Stimulated activated naive B cell treated with anti-CD40 and anti-IgM and Interleukin-4, amounts not matched to agents 10 μg/mL and 1 μg/mL and 100 μg/mL, for 72 hours (primary cell): ENCODE measurements at regions not wholly inside any gene's neighbourhood (a gene's known extent, or its start where the extent isn't known, plus 50 kb on each side); places are given as distances from the start of the nearest gene placed in this dataset.

Experiments used
- ATAC-seq, 2 donors: fragments of 150-1000 bp; cut with Tn5 transposase; replicated peaks; 2 replicates each; pipeline ENCODE4 v1.10.0; 2021; ENCODE audit warnings: moderate library complexity in 1 of 2
- DNase-seq: peaks from one replicate; pipeline ENCODE4 v3.0.0; 2021
- H3K27ac Mint-ChIP-seq: one replicate; pipeline ENCODE4 v1.8.0; 2022; ENCODE audit warnings: mild to moderate bottlenecking, mixed read lengths
- H3K27me3 Mint-ChIP-seq, 2 donors: one replicate each; pipeline ENCODE4 v1.8.0; 2022; ENCODE audit warnings: mixed read lengths in 2 of 2
- H3K36me3 Mint-ChIP-seq, 2 donors: one replicate each; pipeline ENCODE4 v1.8.0; 2022; ENCODE audit warnings: mixed read lengths in 2 of 2, mild to moderate bottlenecking in 1 of 2
- H3K4me1 Mint-ChIP-seq, 2 donors: one replicate each; pipeline ENCODE4 v1.8.0; 2022; ENCODE audit warnings: mixed read lengths in 2 of 2, mild to moderate bottlenecking in 1 of 2
- H3K4me3 Mint-ChIP-seq, 2 donors: one replicate each; pipeline ENCODE4 v1.8.0; 2022; ENCODE audit warnings: mild to moderate bottlenecking in 2 of 2, mixed read lengths in 2 of 2, moderate library complexity in 1 of 2
- H3K9me3 Mint-ChIP-seq, 2 donors: one replicate each; pipeline ENCODE4 v1.8.0; 2022; ENCODE audit warnings: mixed read lengths in 2 of 2, mild to moderate bottlenecking in 1 of 2

DNA sequence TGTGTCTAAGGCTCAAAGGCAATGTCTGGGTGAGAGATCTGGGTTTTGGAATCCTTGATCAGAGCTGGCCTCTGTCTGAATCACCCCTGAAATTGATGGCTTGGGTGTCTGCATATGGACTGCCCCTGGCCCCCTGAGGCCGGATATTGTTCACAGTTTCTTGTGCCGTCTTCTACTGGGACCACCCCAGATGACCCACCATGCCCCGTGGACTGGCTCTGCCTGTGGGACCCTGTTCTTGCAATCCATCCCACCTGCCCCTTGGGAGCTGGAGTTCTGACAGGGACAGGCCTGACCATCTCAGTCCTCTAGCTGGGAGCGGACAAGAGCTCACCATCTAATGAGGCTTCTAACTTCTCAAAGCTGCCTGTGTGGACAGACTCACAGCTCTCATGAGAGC is 119.9 kb downstream of the FAM43A start:
- Mint-ChIP-seq H3K9me3 (no peaks in the 10 kb centered on the region), H3K4me3 (no peak overlapping the region), H3K27ac (no peak overlapping the region), H3K27me3 (peaks cover 15 to 36% of the 10 kb centered on the region in 2 donors), H3K36me3 (no peaks in the 10 kb centered on the region), H3K4me1 (peaks cover 5 to 6% of the 10 kb centered on the region in 2 donors)
- ATAC-seq (no peak), DNase-seq (no peak)

DNA sequence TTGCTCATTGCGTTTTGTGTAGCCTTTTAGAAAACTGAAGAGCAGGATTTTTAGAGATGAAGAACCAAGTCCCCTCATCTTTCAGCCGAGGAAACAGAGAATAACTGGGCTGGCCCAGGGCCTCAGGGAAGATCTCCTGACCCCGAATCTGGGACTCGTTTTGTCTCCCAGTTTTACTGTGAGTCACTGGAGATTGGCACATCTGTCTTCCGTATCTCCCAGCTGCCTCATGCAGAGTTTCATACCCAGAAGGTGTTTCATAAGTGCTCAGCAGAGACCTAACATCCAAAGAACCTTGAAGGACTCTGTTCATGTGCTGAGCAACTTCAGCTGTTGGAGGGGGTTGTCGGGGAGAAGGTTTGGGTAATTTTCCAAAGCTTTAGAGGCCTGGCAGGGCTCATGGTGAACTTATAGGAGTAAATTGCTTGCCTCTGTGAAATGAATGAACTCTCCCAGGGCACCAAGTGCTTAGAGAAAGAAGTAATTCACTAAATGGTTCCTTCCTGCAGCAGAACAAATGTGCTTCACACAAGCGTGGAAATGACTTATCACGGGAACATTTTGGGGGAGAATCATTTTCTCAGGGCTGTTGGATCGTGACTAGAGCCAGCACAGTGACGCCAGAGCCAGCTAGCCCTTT is 121.4 kb downstream of the FAM43A start:
- Mint-ChIP-seq H3K27ac (no peak overlapping the region), H3K27me3 (peaks cover 15 to 34% of the 10 kb centered on the region in 2 donors)

DNA sequence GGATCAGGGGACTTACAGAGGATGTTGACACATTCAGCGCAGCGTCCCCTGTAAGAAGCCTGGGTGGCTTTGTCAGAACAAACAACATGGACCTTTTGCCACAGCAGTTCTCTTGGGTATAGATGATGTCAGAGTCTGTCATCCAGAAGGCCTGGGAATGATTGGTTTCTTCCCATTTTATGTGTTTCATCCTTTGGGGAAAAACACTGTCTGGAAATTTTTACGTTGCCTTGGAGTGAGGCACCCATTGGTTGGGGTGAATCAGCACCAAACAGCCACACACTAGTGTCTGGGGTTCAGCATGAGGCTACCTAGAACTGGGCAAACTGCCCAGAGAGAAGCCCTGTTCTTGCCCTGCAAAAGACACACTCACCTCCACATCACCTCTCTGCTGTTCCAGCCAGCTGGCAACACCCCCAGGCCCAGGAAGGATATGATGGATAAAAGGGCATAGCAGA is 123.0 kb downstream of the FAM43A start:
- peaks cover 13 to 22% of the 10 kb centered on the region in 2 donors for H3K27me3 Mint-ChIP-seq
- ATAC-seq (no peak), DNase-seq (no peak)
- no peaks in the 10 kb centered on the region for H3K9me3 Mint-ChIP-seq
- H3K4me1 Mint-ChIP-seq = peaks cover 6 to 12% of the 10 kb centered on the region in 2 donors
- no peaks in the 10 kb centered on the region for H3K36me3 Mint-ChIP-seq
- H3K4me3 Mint-ChIP-seq = no peak overlapping the region
- H3K27ac Mint-ChIP-seq = no peak overlapping the region

More for the DNA sequence above, 121.4 kb downstream of the FAM43A start:
- H3K4me3 Mint-ChIP-seq = no peak overlapping the region
- H3K9me3 Mint-ChIP-seq = no peaks in the 10 kb centered on the region
- peaks cover 6 to 12% of the 10 kb centered on the region in 2 donors for H3K4me1 Mint-ChIP-seq
- no peaks in the 10 kb centered on the region for H3K36me3 Mint-ChIP-seq
- ATAC-seq (no peak), DNase-seq (no peak)

DNA sequence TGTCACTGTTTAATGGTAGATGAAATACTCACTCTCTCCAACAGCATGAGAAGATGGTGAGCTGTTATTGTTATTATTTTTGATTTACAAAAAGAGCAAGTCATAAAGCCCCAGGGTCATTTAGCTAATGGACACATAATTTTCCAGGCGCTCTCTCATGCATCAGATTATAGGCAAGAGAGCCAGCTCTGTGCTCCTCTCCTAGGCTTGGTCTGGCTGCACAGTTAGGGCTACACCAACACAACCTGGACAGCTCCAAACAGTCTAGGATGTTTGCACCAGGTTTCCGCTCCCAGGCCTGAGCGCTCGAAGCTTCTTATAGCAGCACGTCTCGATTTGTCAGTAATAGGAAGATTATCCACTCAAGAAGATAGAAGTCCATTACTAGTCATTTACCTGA is 123.7 kb downstream of the FAM43A start:
- peaks cover 8 to 15% of the 10 kb centered on the region in 2 donors for H3K27me3 Mint-ChIP-seq
- DNase-seq = no peak

DNA sequence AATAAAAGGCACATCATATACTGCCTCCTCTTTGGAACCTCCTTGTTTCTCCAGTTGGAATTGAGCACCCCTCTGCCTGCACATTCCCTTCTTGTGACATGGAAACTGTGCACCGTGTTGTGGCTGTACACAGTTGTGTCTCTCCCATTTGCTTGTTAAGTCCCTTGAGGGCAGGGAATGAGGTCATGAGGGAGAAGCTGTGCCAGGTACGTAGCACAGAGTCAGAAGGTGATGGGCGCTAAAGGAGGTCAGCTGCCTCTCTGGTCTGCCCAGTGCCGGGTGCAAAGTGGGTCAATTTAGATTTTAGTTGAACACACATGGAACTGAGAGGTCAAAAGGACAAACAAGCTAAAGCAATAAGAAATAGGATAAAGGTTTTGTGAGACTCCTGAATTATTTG is 124.4 kb downstream of the FAM43A start:
- Mint-ChIP-seq H3K9me3 (no peaks in the 10 kb centered on the region), H3K4me3 (no peak overlapping the region), H3K36me3 (no peaks in the 10 kb centered on the region), H3K4me1 (peaks cover 6 to 12% of the 10 kb centered on the region in 2 donors), H3K27me3 (peaks cover 6 to 12% of the 10 kb centered on the region in 2 donors), H3K27ac (no peak overlapping the region)
- no peak for ATAC-seq
- no peak for DNase-seq

More for the DNA sequence above, 123.7 kb downstream of the FAM43A start:
- no peak overlapping the region for H3K4me3 Mint-ChIP-seq
- H3K27ac Mint-ChIP-seq = no peak overlapping the region
- peaks cover 6 to 12% of the 10 kb centered on the region in 2 donors for H3K4me1 Mint-ChIP-seq
- H3K36me3 Mint-ChIP-seq = no peaks in the 10 kb centered on the region
- no peaks in the 10 kb centered on the region for H3K9me3 Mint-ChIP-seq
- no peak for ATAC-seq

DNA sequence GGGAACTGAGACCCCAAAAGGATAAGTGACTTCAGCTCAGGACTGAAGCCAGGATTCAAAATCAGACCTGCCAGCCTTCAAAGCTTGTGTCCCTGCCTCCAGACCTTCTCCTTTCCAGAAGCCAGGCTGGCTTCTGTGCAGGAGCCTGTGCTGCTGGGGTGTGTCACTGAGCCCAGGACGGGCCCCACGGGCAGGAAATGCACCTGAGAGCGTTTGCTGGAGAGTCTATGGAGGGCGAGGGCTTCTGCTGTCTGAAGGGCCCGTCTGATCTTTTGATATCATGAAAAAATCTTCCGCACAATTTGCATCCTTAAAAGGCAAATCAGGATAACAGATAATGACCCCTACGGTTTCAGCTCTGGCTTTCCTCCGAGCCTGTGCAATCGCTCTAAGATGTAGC is 125.4 kb downstream of the FAM43A start:
- Mint-ChIP-seq H3K27ac (no peak overlapping the region), H3K4me3 (no peak overlapping the region), H3K36me3 (no peaks in the 10 kb centered on the region), H3K4me1 (peaks cover 6 to 12% of the 10 kb centered on the region in 2 donors), H3K27me3 (peaks cover 4 to 7% of the 10 kb centered on the region in 2 donors), H3K9me3 (no peaks in the 10 kb centered on the region)
- no peak for DNase-seq
- no peak for ATAC-seq

DNA sequence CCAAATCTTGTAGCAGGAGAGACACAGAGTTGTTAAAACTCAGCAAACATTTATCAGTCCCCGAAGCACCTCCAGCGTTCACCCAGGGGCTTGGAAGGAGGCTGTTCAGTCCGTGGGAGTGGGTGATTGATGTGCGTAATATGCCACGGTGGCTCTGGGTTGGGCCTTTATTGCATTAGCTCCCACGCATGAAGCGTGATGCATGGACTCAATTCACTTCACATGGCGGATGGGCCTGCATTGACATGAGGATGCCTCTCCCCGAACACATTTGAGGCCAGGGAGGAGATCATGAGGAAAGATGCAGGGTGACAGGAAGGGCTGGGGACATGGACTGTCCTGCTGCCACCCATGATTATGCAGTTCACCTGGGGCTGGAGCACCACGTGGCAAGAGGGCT is 126.5 kb downstream of the FAM43A start:
- Mint-ChIP-seq H3K4me1 (peaks cover 6 to 12% of the 10 kb centered on the region in 2 donors), H3K9me3 (no peaks in the 10 kb centered on the region), H3K36me3 (no peaks in the 10 kb centered on the region), H3K4me3 (no peak overlapping the region), H3K27me3 (no peaks in the 10 kb centered on the region), H3K27ac (no peak overlapping the region)
- ATAC-seq = no peak
- no peak for DNase-seq

DNA sequence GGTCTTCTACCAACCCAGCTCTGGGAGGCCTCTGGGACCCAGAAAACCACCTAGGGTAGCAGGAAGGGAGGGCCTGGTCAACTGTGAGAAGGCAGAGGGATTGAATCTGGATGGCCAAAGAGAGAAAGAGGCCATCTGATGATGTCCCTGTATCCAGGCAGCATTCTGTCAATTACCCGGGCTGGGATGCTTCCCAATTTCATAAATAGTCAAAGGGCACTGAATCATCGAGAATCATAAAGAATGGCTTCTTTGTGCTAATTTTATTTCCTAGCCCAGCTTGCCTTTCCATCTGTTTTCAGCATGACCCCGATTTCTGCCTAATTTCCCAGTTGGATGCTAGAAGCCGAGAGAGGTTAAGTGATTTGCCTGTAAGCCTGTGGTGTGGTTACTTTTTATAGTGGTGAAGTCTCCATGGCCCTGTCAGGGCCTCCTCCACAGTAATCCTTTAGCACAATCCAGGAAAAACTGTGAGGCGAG is 129.2 kb downstream of the FAM43A start:
- Mint-ChIP-seq H3K4me3 (no peak overlapping the region), H3K36me3 (no peaks in the 10 kb centered on the region), H3K27me3 (peaks cover 4 to 15% of the 10 kb centered on the region in 2 donors), H3K27ac (no peak overlapping the region), H3K9me3 (no peaks in the 10 kb centered on the region), H3K4me1 (peaks cover 9 to 12% of the 10 kb centered on the region in 2 donors)
- ATAC-seq (no peak), DNase-seq (no peak)

DNA sequence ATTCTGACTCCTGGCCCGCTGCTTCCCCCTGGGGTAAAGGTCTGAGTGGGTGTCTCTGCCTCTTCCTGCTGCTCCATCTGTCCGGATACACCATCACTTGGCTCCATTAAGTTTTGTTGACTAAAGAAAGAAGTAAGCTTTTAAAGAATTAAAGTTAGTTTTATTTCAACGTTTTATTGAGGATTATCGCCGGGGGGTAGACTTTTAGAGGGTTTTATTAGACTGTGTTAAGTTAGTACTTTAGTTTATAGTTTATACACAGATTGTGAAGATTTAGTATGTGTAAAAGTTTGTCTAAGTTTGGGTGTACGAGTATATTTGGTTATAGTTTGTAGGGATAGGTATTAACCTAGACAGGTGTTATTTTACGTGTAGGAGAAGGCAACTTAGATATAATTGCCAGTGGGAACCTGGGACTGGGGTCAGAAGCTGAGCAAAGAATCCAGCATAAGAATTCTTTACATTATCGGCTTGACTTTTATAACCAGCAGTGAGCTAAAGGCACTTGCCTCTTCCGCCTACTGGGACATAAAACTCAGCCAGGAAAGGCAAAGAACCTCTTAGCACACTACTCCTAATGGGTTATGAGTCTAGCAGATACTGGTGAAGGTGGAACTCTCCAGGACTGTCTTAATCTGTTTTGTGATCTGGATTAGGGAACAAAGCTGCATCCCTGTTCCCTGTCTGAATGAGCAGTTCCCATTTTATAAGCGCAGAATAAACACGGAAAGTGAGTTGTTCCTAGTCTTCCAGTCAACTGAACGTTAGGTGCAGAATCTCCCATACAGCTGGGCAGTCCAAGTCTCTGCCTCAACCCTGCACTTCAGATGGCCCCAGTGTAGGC is 131.3 kb downstream of the FAM43A start:
- peaks cover 4 to 19% of the 10 kb centered on the region in 2 donors for H3K27me3 Mint-ChIP-seq
- H3K9me3 Mint-ChIP-seq = no peaks in the 10 kb centered on the region
- H3K4me1 Mint-ChIP-seq = peaks cover 0 to 3% of the 10 kb centered on the region in 2 donors
- no peak for ATAC-seq
- no peak for DNase-seq
- H3K27ac Mint-ChIP-seq = no peak overlapping the region
- no peaks in the 10 kb centered on the region for H3K36me3 Mint-ChIP-seq
- no peak overlapping the region for H3K4me3 Mint-ChIP-seq

DNA sequence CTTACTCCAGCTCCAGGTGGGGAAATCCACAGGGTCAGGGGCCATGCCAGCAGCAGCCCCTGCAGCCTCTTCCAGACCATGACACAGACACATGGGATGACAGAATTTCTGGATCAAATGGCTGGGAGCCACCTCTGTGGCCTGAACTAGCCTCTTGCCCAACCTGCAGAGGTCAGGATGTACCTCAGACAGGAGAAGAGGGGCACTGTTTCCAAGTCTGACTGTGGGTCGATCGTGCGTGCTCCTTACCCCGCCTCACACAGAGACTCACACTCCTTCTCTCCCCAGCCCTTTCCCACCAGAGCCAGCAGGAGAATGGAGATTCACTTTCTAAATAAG is 131.9 kb downstream of the FAM43A start:
- Mint-ChIP-seq H3K27ac (no peak overlapping the region), H3K27me3 (peaks cover 4 to 19% of the 10 kb centered on the region in 2 donors), H3K9me3 (no peaks in the 10 kb centered on the region), H3K36me3 (no peaks in the 10 kb centered on the region), H3K4me3 (no peak overlapping the region), H3K4me1 (peaks cover 0 to 3% of the 10 kb centered on the region in 2 donors)
- ATAC-seq (no peak), DNase-seq (no peak)

DNA sequence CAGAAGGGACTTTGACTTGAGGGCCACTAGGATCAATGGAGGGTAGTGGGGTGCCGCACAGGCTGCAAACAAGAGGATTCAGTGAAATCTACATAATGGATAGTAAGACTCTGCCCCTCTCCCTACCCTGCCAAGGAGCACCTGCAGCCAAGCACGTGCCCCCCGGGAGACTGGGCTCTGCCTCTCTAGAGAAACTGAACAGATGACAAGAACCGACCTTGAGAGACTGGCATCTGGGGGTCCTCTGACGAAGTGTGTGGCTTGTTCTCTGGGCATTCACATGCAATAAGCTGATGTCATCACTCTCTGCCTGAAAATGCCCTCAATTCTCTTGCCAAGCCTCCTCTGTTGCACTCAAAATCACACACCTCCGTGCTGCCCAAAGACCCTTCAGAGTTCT is 132.3 kb downstream of the FAM43A start:
- no peak overlapping the region for H3K27ac Mint-ChIP-seq
- no peak for ATAC-seq
- peaks cover 4 to 19% of the 10 kb centered on the region in 2 donors for H3K27me3 Mint-ChIP-seq
- DNase-seq = no peak
- H3K9me3 Mint-ChIP-seq = no peaks in the 10 kb centered on the region
- no peaks in the 10 kb centered on the region for H3K36me3 Mint-ChIP-seq
- H3K4me3 Mint-ChIP-seq = no peak overlapping the region
- H3K4me1 Mint-ChIP-seq = peaks cover 0 to 3% of the 10 kb centered on the region in 2 donors

DNA sequence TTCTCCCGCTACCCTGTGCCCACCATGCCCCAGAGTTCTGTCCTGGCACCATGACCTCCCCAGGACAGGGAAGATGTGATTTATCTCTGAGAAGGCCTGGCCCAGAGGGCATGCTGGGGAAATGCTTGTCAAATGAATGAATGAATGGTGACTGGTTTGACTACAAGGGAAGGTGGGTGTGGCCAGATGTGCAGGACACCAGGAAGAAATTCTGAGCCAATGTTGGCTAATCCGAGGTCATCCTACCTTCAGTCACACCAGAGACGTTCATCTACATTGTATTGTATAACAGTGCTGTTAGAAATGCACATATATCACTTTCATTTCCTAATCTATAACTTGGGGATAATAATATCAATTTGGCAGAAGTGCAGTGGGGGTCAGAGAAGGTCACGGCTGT is 138.4 kb downstream of the FAM43A start:
- H3K4me1 Mint-ChIP-seq = peaks cover 0 to 2% of the 10 kb centered on the region in 2 donors
- H3K4me3 Mint-ChIP-seq = no peak overlapping the region
- H3K27ac Mint-ChIP-seq = peak overlapping the region; percentile 63
- ATAC-seq (no peak), DNase-seq (no peak)
- peaks cover 0 to 11% of the 10 kb centered on the region in 2 donors for H3K27me3 Mint-ChIP-seq
- peaks cover 0 to 2% of the 10 kb centered on the region in 2 donors for H3K36me3 Mint-ChIP-seq
- no peaks in the 10 kb centered on the region for H3K9me3 Mint-ChIP-seq

DNA sequence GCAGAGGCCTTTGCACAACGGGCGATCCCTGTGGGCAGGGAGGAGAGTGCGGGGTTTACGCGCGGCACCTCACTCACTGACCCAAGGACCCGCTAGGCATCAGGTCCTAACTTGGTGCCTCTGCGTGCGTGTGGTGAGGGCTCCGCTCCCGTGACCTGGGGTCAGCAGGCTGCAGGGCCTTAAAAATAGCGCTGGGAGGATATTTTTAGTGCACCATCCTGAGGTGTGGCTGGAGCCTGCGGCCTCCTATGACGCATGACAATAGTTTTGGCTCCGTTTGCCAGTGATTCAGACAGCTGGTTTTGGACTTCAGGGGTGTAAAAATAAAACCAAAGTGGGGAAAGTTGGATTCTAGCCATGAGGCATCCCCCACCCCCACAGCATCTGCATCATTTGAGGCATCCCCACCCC is 139.0 kb downstream of the FAM43A start:
- Mint-ChIP-seq H3K27me3 (peaks cover 0 to 6% of the 10 kb centered on the region in 2 donors), H3K36me3 (peaks cover 0 to 2% of the 10 kb centered on the region in 2 donors), H3K4me3 (no peak overlapping the region), H3K9me3 (no peaks in the 10 kb centered on the region), H3K27ac (no peak overlapping the region), H3K4me1 (peaks cover 0 to 2% of the 10 kb centered on the region in 2 donors)
- DNase-seq (no peak), ATAC-seq (no peak)

DNA sequence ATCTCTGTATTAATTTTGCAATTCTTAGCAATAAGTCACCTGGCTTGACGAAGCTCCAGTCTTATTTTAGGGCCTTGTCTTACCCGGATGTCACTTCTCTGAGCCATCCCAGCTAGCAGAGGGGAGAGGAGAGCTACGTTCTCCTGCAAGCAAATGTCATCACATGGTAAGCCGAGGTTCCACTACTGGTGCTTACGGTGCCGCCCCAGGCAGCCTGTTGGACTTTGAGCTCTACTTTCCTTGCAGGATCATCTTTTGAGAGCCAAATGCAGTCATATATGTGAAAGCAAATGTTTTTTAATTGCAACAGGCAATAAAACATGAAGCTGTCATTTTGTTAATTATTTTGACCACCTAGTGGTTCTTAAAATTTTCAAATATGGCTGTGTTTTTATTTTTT is 140.9 kb downstream of the FAM43A start:
- H3K4me1 Mint-ChIP-seq = peaks cover 0 to 2% of the 10 kb centered on the region in 2 donors
- no peak for DNase-seq
- no peaks in the 10 kb centered on the region for H3K9me3 Mint-ChIP-seq
- no peak for ATAC-seq
- peaks cover 0 to 5% of the 10 kb centered on the region in 2 donors for H3K27me3 Mint-ChIP-seq
- H3K27ac Mint-ChIP-seq = no peak overlapping the region
- H3K36me3 Mint-ChIP-seq = peaks cover 0 to 2% of the 10 kb centered on the region in 2 donors
- H3K4me3 Mint-ChIP-seq = no peak overlapping the region

DNA sequence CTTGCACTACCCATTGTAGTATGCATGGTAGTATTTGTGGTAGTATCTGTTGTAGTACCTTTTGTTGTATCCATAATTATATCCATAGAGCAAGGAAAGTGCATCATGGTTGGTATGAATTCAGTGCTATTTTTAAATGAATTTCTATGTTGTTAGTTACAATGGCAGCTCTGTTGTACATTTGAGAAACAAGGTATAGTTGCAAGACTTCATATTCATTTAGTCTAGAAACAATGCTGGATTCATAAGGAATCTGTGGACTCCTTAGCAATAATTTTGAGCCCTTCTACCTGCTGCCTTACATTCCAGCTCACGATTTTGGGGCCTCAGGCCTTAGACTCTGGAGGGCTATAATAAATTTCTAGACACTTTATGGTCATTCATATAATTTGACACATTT is 141.8 kb downstream of the FAM43A start:
- Mint-ChIP-seq H3K4me3 (no peak overlapping the region), H3K36me3 (peaks cover 0 to 2% of the 10 kb centered on the region in 2 donors), H3K27me3 (peaks cover 0 to 5% of the 10 kb centered on the region in 2 donors), H3K4me1 (peaks cover 0 to 2% of the 10 kb centered on the region in 2 donors), H3K9me3 (no peaks in the 10 kb centered on the region), H3K27ac (no peak overlapping the region)
- ATAC-seq = no peak
- DNase-seq = no peak
